G401 (cell line): ENCODE measurements at regions not wholly inside any gene's neighbourhood (a gene's known extent, or its start where the extent isn't known, plus 50 kb on each side); places are given as distances from the start of the nearest gene placed in this dataset.
A peak's percentile ranks its signal among the peaks of the same experiment; 100 is the strongest.
"Not testable (repeated sequence)": the region's sequence is repeated elsewhere in the genome, so short reads cannot be mapped to it uniquely, and the experiment has no call there.

Experiments used
- DNase-seq: peaks from one replicate; pipeline ENCODE4 v3.0.0-alpha.2; 2015; ENCODE audit warnings: low spot score
- in situ Hi-C: cut with HindIII; loops from 2 replicates; pipeline ENCODE4 v1.10.0; 2016; ENCODE audit warnings: low sequenced_read_pairs, mixed read lengths

DNA sequence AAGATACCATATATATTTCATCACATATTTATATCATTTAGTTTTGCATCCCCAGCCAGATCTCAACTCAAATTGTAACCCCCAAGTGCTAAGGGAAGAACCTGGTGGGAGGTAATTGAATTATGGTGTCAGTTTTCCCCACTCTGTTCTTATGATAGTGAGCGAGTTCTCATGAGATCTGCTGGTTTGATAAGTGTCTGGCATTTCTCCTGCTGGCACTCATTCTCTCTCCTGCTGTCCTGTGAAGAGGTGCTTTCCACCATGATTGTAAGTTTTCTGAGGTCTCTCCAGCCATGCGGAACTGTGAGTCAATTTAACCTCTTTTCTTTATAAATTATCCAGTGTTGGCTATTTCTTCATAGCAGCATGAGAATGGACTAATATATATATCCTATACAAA lies 462.5 kb upstream of the SLITRK5 start:
- DNase-seq: no peak
- in situ Hi-C loops: no loop called here

DNA sequence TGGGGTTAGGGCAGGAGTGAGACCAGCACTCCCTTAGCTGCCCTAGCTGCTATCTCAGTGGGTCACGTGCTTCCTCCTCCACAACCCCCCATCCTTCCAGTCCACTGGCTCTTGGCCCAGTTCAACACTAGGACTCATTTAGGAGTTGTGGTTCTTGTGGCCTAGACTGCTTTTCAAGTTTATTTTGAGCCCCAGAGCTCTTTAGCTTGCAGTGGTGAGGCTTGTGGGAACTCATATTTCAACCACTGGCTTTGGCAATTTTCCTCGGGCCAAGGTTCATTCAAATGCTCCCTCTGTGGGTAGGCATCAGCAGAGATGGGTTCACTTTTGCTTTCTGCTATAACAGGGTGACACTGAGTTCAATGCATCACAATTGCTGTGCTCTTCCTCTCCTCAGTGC lies 436.2 kb upstream of the SLITRK5 start:
- no peak for DNase-seq
- in situ Hi-C loops: no loop called here

DNA sequence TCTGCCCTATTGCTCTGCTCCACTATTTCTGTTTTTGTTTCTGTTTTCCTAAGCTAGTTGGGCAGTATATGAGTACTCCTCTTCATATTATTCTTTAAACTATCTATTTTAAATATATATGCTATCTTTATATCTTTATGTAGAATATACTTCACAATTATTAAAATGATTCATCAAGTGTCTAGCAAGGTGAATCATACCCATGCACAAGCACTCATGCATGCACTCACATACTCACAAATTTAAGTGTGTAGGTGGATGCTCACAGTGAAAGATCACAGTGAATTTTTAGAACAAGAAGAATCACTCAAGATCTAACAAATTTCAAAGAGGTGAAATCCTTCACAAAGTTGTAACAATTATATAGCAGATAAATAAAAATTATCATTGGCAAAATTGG lies 435.6 kb upstream of the SLITRK5 start:
- in situ Hi-C loops: no loop called here

DNA sequence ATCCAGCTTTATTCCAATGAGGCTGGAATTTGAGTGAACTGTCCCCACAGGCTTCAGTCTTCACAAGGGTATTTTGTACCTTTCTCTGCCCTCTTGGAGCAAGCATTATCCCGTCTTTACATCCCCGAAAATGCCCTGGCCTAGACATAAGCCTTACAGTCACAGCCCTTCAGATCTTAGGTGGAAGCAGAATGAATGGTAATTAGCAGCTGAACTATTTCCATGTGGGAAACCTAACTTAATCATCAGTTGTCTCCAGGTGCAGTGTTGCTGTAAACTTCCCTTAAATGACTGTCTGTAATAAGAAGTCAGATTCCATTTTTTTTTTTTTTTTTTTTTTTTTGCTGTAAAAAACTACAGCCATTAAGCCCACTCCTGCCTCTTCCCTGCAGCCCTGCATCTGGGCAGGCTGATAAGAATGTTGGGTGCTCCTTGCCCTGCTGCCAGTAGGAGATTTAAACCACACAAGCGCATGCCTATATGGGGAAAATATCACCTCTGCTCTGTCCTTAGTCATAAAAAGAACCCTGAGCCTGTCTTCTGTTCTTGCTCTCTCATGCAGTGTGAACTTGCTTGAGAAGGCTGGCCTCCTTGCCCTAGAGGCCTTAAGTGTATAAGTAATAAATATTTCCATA lies 426.8 kb upstream of the SLITRK5 start:
- DNase-seq: no peak
- in situ Hi-C loops: no loop called here

More for the DNA sequence above, 435.6 kb upstream of the SLITRK5 start:
- no peak for DNase-seq

DNA sequence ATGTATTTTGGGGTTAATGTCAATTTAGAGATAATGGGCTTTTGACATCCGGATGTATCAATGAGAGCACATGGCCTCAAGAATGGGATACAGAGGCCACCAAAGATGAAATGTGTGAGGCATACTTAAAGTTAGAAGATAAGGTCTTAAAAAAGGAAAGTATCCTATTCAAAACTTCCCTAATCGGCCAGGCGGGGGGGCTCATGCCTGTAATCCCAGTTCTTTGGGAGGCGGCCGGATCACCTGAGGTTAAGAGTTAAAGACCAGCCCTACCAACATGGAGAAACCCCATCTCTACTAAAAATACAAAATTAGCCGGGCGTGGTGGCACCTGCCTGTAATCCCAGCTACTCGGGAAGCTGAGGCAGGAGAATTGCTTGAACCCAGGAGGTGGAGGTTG lies 421.3 kb upstream of the SLITRK5 start:
- in situ Hi-C loops, DNase-seq: not testable (repeated sequence)

DNA sequence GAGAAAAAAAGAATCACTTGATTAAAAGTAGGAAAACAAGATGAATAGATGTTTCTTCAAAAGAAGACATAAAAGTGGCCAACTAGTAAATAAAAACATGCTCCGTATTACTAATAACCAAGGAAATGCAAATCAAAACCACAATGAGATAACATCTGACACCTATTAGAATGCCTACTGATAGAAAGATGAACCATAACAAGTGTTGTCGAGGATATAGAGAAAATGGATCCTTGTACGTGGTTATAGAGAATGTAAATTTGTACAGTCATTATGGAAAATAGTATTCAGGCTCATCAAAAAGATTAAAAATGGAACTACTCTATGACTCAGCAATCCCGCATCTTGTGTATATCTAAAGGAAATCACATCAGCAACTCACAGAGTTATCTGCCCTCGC lies 415.8 kb upstream of the SLITRK5 start:
- DNase-seq: no peak
- in situ Hi-C loops: no loop called here

DNA sequence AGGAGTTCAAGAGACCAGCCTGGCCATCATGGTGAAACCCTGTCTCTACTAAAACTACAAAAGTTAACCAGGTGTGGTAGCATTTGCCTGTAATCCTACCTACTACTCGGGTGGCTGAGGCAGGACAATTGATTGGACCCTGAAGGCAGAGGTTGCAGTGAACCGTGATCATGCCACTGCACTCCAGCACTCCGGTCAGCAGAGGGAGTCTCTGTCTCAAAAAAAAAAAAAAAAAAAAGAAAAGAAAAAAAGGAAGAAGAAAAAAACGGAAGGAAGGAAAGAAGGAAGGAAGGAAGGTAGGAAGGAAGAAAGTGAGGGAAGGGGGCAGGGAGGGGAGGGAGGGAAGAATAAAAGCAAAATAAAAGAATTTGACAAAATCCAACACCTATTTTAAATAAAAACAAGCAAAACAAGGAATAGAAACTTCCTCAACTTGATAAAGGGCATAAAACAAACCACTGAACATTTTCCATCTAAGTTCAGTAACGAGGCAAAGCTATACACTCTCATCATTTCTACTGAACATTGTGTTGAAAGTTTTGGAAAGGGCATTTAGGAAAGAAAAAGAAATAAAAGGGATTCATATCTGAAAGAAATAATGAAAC lies 411.6 kb upstream of the SLITRK5 start:
- in situ Hi-C loops: no loop called here

DNA sequence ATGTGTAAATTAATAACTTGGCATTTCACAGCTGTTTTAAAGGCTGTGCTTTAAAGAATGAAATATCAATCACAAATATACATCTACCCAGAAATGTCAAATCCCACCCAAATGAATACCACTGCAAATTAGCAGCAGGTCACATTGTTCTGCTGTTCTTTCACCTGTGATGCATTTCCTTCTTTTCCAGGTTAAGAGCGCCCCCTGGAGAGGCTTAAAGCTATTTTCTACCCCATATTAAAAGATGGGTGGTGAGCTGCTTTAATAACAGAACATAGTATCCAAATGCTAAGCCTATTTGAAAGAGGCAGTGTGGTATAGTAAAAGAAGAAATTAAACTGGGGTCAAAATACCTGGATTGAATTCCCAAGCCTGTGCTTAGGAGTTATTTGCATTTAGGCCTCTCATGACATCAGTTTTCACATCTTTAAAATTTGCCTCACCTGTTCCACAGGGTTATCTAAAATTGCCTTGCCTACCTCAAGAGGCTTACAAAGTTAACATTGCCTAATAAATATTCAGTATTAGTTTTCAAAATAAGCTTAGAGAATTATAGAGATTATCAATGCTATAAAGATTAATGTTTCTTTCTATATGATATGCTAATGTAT lies 396.9 kb upstream of the SLITRK5 start:
- in situ Hi-C loops: no loop called here
- DNase-seq: peak; percentile 48

More for the DNA sequence above, 411.6 kb upstream of the SLITRK5 start:
- DNase-seq: no peak

DNA sequence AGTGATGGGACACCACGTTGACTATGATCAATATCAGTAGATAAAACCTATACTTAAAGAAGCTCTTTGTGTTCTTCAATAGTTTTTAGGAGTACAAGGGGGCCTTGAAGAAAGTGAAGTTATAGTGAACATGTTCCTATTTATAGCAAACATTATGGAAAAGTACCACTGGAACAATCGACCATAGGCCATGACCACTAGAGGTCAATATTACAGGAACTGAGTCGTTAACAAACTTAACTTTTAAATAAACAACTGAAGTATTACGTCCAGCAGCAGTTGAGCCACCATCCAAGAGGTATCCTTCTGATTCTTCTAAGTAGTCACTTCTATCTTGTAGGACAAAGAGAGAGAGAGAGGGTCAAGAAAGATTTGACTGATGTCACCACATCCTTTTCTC lies 391.0 kb upstream of the SLITRK5 start:
- no peak for DNase-seq
- in situ Hi-C loops: no loop called here

DNA sequence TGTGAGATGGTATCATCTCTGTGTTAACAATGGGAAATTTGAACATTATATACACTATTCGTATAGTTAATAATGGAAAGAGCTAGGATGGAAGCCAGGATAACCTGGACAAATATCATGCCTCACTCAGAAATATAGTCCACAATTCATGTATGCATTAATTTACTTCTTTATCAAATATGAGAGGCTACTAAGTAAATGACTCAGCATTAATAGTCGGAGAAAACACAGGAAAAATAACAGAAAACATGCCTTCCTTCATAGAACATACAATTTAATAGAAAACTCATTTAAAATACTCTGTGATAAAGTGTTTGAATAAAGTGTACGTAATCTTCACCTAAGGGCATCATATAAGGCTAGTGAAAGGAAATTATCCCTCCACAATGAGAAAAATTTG lies 383.4 kb upstream of the SLITRK5 start:
- in situ Hi-C loops: no loop called here
- DNase-seq: no peak

DNA sequence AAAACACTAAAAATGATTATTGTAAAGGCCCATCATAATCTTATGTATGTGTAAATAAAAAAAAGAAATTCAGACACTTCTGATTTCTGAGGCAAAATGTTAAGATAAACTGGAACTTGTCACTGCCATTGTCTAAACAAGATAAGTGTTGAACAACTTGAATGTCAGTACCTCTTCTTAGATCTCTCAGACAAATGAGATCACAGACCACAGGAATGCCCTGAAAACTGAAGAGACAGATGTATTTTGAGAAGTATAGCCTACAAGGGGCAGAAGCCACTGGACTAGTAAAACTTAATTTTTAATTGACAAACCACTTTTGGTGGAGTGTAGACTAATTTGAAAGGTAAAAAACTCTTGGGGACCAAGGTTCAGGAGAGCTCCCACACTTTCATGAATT lies 375.5 kb upstream of the SLITRK5 start:
- no peak for DNase-seq
- in situ Hi-C loops: no loop called here

DNA sequence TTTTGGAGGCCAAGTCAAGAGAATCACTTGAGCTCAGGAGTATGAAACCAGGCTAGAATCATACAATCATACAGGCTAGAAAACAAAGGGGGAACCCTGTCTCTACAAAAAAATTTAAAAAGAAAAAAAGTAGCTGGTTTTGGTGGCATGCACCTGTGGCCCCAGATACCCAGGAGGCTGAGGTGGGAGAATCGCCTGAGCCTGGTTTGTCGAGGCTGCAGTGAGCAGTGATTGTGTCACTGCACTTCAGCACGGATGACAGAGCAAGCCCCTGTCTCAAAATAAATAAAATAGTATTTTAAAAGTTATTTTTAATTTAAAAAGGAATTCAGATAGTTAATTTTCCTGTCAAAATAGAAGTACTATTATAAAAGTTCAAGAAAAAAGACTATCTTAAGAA lies 369.1 kb upstream of the SLITRK5 start:
- in situ Hi-C loops: no loop called here
- no peak for DNase-seq

DNA sequence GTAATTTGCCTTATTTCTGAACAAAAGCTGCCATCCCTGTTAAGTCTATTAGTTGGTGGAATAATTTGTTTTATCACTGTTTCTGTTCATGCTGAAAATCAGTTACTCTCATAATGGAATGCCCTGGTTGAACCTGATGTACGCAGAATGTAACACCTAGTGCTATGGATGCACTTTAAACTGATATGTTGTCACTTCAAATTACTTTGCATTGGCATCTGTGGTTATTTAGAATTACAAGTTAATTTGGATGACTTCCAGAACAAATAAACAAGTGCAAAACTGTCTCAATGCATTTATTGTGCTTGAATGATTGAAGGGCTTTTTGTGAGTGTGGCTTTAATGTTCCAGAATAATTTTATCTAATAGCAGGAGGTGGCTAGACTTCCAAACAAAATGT lies 368.2 kb upstream of the SLITRK5 start:
- in situ Hi-C loops: no loop called here
- no peak for DNase-seq

DNA sequence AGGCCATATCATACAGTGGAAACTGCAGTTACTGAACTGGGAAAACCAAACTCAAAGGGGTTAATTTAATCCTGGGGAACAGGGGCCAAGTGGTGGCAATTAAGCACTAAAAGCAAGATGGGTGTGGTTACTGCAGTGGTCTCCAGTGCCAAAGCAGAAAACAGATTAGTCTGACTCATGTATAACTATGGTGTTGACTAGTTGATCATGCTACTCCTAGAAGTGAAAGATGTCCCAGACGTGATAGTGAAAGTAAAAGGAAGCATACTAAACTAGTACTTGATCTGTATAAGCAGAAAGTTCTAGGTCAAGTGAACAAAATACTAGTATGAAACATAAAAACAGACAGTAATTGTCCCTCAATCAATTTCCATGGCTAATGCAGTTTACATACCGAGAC lies 360.0 kb upstream of the SLITRK5 start:
- in situ Hi-C loops: no loop called here
- DNase-seq: no peak

DNA sequence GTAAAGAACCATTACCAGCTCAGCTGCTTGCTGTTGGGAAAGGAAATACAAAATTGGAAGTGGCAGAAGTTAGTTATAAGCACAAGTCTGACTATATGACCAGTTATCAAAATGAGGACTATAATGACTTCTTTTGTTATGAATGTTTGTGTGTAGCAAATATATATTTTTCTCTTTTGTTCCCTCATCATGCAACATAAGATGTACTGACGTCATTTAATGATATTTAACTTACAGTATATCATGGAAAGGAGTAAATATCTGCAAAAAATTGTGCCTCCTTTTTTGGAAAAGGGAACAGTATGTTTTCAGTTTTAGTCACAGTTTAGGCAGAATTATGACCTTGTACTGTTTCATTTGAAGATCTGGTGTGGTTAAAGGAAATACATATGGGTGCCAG lies 356.3 kb upstream of the SLITRK5 start:
- in situ Hi-C loops: no loop called here
- no peak for DNase-seq

DNA sequence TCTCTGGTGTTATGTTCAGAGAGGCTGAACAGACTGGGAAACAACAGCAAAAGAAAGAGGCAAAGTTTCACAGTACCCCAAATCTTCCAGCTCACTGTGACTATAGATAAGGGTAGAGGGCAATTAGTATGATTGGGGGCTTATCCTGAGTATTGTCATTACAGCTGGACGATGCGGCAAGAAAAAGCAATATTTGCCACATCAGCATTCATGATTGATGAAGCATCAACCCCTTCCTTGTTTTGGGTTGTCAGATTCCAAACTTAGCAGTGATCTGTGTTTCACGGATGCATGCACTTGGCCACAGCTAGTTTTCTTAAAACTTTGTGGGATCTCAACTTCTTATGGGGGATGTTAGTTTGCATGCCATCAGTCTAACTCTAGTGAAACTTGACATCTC lies 348.8 kb upstream of the SLITRK5 start:
- in situ Hi-C loops: no loop called here
- no peak for DNase-seq

DNA sequence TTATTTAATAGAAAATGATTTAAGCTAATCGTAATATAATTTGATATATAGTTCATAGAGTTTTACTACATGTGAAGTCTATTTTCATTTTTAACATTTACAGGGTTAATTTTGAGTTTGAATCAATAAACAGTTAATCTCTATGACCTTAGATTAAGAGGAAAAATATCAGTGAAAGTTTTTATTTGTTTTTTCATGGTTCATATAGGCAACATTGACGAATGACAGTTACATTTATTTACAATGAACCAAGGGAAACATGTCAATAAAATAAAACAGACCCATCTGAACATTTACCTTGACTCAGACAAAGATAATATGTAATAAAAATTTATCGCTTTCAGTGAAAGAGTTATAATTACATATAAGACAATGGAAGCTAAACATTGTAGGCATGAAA lies 346.6 kb upstream of the SLITRK5 start:
- in situ Hi-C loops: no loop called here
- no peak for DNase-seq

DNA sequence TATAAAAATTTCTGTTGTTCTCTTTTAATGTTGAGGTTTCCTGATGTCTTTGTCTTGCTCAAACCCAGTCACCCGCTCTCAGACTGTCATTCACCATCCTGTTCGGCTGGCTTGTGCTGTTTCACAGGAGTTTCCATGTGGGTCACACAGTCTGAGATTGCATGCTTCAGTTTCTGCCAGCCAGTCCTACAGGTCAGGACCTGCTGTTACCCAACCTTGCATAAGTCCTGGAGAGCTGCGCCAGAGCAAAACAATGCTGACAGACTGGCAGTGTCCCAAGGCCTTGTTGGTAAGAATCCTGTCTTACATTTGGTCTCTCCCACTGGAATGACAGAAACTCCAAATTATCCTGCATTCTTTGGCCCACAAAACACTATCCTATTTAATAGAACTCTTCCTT lies 340.0 kb upstream of the SLITRK5 start:
- peak; percentile 27 for DNase-seq
- in situ Hi-C loops: no loop called here

DNA sequence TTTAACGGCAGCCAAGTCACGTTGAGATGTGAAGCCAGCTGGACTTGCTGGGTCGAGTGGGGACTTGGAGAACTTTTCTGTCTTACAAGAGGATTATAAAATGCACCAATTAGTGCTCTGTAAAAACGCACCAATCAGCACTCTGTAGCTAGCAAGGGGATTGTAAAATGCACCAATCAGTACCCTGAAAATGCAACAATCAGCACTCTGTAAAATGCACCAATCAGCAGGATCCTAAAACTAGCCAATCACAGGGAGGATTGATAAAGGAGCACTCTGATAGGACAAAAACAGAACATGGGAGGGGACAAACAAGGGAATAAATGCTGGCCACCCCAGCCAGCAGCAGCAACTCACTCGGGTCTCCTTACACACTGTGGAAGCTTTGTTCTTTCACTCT lies 337.6 kb upstream of the SLITRK5 start:
- in situ Hi-C loops: no loop called here
- no peak for DNase-seq

DNA sequence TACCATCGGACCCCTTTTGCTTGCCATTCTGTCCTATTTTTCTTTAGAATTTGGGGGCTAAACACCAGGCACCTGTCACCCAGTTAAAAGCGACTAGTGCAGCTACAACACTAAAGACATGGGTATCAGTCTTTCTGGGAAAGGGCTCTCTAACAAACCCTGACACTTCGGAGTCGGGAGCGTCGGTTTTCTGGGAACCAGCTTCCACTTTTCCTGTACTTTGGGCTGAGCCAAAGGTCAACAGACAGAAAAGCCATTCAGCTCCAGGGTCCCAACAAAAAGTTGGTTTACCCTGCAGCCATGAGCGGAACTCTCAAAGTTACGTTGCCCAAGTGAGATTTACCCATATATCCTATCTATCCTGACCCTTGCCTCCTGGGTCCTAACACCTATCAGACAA lies 337.0 kb upstream of the SLITRK5 start:
- DNase-seq: no peak
- in situ Hi-C loops: no loop called here

DNA sequence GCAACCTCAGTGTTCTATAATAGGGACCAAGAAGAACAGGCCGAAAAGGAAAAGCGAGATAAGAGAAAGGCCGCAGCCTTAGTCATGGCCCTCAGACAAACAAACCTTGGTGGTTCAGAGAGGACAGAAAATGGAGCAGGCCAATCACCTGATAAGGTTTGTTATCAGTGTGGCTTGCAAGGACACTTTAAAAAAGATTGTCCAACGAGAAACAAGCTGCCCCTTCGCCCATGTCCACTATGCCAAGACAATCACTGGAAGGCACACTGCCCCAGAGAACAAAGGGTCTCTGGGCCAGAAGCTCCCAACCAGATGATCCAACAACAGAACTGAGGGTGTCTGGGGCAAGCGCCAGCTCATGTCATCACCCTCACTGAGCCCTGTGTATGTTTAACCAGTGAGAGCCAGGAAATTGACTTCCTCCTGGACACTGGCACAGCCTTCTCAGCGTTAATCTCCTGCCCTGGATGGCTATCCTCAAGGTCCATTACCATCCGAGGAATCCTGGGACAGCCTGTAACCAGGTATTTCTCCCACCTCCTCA lies 334.8 kb upstream of the SLITRK5 start:
- in situ Hi-C loops, DNase-seq: not testable (repeated sequence)
